CD4-positive, alpha-beta T cell treated with Interleukin-15 for 1 hour (primary cell): ENCODE measurements at regions not wholly inside any gene's neighbourhood (a gene's known extent, or its start where the extent isn't known, plus 50 kb on each side); places are given as distances from the start of the nearest gene placed in this dataset.
"Not testable (repeated sequence)": the region's sequence is repeated elsewhere in the genome, so short reads cannot be mapped to it uniquely, and the experiment has no call there.

Experiments
- DNase-seq: peaks from one replicate; pipeline ENCODE4 v3.0.0-alpha.2; 2020

DNA sequence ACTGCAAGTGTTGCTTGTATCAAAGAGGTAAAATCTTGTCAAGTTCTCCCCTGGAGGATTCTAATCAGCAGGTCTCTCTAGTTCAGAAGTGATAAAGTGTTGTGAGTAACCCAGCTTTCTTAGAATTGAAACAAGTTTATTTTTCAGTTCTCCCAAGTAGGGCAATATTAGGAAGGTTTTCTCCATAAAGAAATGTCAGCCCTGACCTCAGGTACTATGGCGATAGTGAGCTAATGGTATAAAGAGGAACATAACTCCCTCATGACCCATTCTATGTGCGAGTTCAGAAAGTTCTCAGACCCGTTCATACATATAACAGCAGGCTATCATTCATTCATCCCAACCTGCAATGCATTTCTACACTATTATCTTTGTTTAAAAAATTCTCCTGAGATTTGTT is 421.1 kb upstream of the SETBP1 start:
- no peak for DNase-seq

DNA sequence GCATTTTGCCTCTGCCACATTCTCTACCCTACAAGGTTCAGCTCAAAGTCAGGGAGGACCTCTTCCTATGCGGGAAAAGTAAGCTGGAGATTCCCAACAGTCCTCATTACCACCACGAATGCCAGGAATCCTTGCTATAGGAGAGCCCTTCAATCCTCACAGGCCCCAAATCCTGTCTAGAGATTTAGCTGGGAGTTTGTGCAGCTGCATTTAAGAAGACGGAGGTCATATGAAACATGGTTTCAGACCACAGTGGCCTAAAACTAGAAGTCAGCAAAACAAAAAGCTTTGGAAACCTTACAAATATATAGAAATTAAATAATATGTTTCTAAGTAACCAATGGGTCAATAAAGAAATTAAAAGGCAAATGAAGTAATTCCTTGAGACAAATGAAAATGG is 415.3 kb upstream of the SETBP1 start:
- DNase-seq = no peak

- DNase-seq = no peak
Measured at GRCh38 chr18:44273298-44273697, 407.4 kb upstream of the SETBP1 start.

GRCh38 chr18:44280479-44280878 is 400.2 kb upstream of the SETBP1 start:
- DNase-seq = no peak

DNA sequence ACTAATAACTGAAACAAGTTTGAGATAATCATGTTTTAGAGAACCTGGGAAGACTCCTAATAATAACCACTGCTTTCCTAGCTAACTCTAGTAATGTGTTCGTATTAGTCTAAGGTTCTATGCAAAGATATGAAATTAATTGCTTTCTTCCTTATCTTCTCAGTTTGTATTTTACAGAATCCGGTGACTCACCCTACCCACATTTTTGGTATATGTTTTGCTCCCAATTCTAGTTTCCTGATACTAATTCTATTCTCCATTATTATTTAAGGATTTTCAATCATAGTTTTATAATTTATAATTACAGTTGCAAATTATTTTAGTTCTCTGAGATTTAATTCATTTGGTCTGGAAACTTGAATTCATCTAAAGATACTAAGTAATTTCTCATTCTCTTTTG is 394.6 kb upstream of the SETBP1 start:
- DNase-seq = no peak

DNA sequence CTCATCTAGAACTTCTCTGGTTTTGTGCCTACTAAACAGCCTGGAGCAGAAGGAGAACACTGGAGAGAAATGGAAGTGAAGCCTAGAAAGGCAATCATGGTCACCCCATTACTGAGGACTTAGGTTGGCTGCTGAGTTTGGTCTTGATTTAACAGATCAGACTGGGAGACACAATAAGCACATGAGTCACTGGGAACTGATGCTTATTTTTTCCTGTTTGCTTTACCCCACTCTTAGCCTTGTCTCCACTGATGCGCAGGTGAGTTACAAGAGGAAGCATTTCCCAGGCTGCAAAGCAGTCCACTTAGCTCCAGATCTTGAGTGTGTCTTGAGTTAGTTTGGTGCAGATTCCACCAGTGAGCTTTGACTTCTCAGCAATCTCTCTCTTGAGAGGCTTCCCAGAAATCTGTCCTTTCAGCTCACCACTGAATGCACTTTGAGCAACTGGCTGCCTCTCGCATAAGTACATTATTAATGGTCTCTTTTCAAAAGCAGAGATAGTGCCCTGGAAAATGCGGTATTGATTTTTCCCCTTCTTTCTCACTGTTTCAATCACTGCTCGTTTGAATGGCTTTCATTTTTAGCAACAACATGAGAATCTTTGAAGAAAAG is 390.2 kb upstream of the SETBP1 start:
- DNase-seq = no peak

DNA sequence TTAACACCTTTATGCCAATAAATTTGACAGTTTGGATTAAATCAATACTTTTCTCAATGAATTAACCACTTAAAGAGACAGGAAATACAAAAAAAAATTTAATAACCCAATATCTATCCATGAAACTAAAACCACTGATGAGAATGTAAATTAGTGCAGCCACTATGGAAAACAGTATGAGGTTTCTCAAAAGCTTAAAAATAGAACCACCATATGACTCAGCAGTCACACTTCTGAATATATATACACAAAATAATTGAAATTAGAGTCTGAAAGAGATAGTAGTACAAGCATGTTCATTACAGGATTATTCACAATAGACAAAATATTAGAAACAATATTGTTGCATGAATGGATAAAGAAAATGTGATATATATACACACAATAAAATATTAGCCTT is 382.1 kb upstream of the SETBP1 start:
- no peak for DNase-seq

DNA sequence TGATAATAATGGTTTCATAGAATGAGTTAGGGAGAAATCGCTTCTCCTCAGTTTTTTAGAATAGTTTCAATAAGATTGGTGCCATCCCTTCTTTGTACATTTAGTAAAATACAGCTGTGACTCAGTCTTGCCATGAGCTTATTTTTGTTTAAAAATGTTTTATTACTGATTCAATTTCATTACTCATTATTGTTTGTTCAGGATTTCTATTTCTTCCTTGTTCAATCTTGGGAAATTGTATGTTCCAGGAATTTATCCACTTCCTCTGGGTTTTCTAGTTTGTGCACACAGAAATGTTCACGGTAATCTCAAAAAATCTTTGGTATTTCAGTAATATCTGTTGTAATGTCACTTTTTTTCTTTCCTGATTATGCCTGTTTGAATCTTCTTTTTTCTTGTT is 371.5 kb upstream of the SETBP1 start:
- no peak for DNase-seq

- DNase-seq = no peak
Measured at GRCh38 chr18:44320619-44321460, 359.8 kb upstream of the SETBP1 start.

DNA sequence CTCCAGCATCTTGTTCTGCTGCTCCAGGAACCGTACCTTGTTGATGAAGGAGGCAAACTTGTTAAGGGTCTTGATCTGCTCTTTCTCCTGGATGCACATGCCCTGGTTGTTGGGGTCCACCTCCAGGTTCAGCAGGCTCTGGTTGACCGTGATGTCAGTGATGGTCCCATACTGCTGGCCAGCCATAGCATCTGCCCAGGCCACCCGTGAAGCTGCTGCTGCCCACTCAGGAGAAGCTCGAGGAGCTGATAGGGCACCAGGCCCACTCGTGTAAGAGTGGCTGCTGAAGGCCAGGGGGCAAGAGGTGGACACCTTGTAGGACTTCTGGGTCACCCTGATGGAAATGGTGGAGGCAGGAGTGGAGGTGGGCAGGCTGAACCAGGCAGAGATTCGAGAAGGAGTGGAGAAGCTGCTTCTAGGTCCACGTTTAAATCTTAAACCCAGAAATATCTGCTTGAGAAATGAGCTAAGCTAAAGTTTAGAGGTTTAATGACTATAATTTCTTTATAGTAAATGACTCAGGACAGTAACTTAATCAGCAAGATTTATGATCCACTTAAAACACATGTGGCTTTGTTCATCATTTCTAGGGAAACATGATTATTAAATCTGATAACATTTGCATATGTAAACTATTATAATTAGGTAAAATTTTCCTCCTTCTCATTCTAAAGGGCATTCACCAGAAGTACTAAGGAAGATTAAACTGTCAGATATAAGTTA is 358.7 kb upstream of the SETBP1 start:
- DNase-seq = no peak

GRCh38 chr18:44323125-44323524 is 357.6 kb upstream of the SETBP1 start:
- DNase-seq = no peak

DNA sequence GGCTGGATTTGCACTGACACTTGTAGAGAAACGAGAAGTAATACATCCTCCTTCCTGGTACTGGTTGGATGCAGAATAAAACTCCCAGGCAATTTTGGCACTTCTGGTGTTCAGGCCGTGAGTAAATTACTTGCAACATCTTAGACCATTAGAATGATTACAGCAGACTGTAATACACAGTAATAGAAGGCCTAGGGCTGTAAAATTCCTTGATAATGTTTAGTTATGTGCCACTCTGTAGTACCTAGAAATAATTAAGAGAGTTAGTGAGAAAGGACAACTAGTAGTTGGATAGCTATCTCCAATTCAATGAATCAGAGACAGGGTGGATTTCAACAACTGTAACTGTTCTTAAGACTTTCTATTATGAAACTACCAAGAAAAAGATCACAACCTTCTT is 356.3 kb upstream of the SETBP1 start:
- DNase-seq = no peak

GRCh38 chr18:44325903-44326635 is 354.6 kb upstream of the SETBP1 start:
- no peak for DNase-seq

GRCh38 chr18:44331656-44332570 is 348.8 kb upstream of the SETBP1 start:
- DNase-seq = no peak

GRCh38 chr18:44341759-44342158 is 338.9 kb upstream of the SETBP1 start:
- DNase-seq = no peak

GRCh38 chr18:44342162-44342561 is 338.5 kb upstream of the SETBP1 start:
- DNase-seq = no peak

DNA sequence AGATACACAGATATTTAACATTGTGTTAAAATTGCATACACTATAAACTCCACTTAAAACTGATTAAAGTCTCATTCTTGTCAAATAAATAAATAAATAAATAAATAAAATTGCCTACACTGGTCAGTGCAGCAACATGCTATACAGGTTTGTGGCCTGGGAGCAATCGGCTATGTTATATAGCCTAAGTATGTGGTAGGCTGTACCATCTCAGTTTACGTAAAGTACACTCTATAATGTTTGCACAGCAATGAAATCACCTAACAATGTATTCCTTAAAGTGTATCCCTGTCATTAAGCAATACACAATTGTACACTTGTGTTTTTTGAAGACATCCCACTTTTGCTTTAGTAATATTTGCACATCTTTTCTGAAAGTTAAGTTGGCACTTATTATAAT is 337.7 kb upstream of the SETBP1 start:
- DNase-seq = no peak

GRCh38 chr18:44343570-44343969 is 337.1 kb upstream of the SETBP1 start:
- DNase-seq = no peak

- no peak for DNase-seq
Measured at GRCh38 chr18:44356566-44357157, 324.0 kb upstream of the SETBP1 start.

GRCh38 chr18:44358402-44358801 is 322.3 kb upstream of the SETBP1 start:
- DNase-seq = no peak

- not testable (repeated sequence) for DNase-seq
Measured at GRCh38 chr18:44359741-44360140, 320.9 kb upstream of the SETBP1 start.

GRCh38 chr18:44362213-44362612 is 318.5 kb upstream of the SETBP1 start:
- not testable (repeated sequence) for DNase-seq
